ENCODE measurements at regions not wholly inside any gene's neighbourhood (a gene's known extent, or its start where the extent isn't known, plus 50 kb on each side); places are given as distances from the start of the nearest gene placed in this dataset.

DNA sequence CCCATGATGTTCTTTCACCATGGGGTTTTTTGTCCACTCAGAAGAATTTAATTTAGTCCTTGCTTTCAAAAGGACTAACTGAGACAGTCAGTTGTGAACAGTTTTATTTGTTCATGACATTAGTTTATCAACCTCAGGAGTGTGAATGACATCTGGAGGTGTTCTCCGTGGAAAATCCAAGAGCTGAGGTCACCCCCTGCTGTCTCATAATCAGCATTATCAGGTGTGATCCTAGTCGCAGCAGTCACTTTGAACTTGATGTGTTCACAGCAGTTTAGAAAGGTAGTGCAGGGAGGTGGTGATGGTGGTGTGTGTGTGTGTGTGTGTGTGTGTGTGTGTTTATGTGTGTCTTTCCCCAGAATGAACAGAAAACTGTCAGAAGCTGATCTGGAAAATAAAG is 1760.8 kb upstream of the PCDH10 start:
- no peak overlapping the region for H4K8ac ChIP-seq (ENCODE audit: low read depth, low read length)
- H3K27me3 ChIP-seq (ENCODE audit: insufficient read depth, low read length), result no peaks in the 10 kb centered on the region
- H4K91ac ChIP-seq (ENCODE audit: low read depth, low read length), result no peak overlapping the region
- H2AK5ac ChIP-seq (ENCODE audit: low read length), result no peak overlapping the region
- H3K4me1 ChIP-seq (ENCODE audit: control insufficient read depth in 1 of 2, insufficient read depth in 2 of 2, low read length in 2 of 2), result no peaks in the 10 kb centered on the region
- H3K9me3 ChIP-seq (ENCODE audit: insufficient read depth, low read depth, low read length), result no peaks in the 10 kb centered on the region
- no peak overlapping the region for H3K4me3 ChIP-seq (ENCODE audit: low read depth, low read length)
- DNase-seq, result no peak
- H2AFZ ChIP-seq (ENCODE audit: insufficient read depth, low read length, poor library complexity), result no peak overlapping the region
- H3K23ac ChIP-seq (ENCODE audit: low read length), result no peak overlapping the region
- H2BK12ac ChIP-seq (ENCODE audit: low read length), result no peak overlapping the region
- H3K27ac ChIP-seq (ENCODE audit: low read depth, low read length), result no peak overlapping the region
- no peak overlapping the region for H3K18ac ChIP-seq (ENCODE audit: low read length)
- no CpG with 5 or more reads among the region's 2 CpGs for WGBS (ENCODE audit: extremely low coverage, insufficient coverage, insufficient read length)
- H3K79me1 ChIP-seq (ENCODE audit: low read length), result no peaks in the 10 kb centered on the region
- H3K79me2 ChIP-seq (ENCODE audit: control insufficient read depth, insufficient read depth, low read length, poor library complexity), result no peaks in the 10 kb centered on the region
- H2BK120ac ChIP-seq (ENCODE audit: insufficient read depth, low read length, poor library complexity), result no peak overlapping the region
- no peak overlapping the region for H3K14ac ChIP-seq (ENCODE audit: low read length)
- H2BK5ac ChIP-seq (ENCODE audit: low read depth, low read length, poor library complexity), result no peak overlapping the region
- no peak overlapping the region for H4K12ac ChIP-seq (ENCODE audit: low read depth, low read length)
- no peak overlapping the region for H3K9ac ChIP-seq (ENCODE audit: low read length)
- H3K36me3 ChIP-seq (ENCODE audit: control insufficient read depth in 1 of 2, insufficient read depth in 2 of 2, low read length in 2 of 2), result no peaks in the 10 kb centered on the region
- H3K4ac ChIP-seq (ENCODE audit: low read depth, low read length), result no peak overlapping the region
- H3K4me2 ChIP-seq (ENCODE audit: low read length), result no peak overlapping the region

DNA sequence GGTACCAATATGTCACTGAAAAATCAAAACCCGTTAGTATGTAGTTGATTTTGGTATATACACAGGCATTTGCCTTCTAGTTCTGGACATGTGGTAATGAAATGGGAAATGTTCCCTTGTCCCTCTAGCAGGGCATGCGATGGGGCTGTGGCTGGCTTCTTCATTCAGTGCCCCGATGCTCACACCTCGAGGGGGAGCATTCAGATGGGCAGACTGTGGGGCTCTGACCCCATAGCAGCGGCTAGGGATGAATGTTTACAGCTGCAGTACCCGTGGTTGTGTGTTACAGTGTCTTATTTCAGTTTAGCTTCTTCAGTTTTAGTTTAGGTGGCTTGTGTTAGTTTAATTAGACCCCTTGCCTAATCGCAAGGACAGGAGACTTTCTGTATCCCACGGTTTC is 1741.0 kb upstream of the PCDH10 start:
- Histone ChIP-seq H3K18ac (ENCODE audit: low read length) (no peak overlapping the region), H4K8ac (ENCODE audit: low read depth, low read length) (no peak overlapping the region), H3K4ac (ENCODE audit: low read depth, low read length) (no peak overlapping the region), H3K4me3 (ENCODE audit: low read depth, low read length) (no peak overlapping the region), H3K14ac (ENCODE audit: low read length) (no peak overlapping the region), H2AFZ (ENCODE audit: insufficient read depth, low read length, poor library complexity) (no peak overlapping the region), H4K12ac (ENCODE audit: low read depth, low read length) (no peak overlapping the region), H2AK5ac (ENCODE audit: low read length) (no peak overlapping the region), H3K79me1 (ENCODE audit: low read length) (no peaks in the 10 kb centered on the region), H2BK5ac (ENCODE audit: low read depth, low read length, poor library complexity) (no peak overlapping the region), H3K27ac (ENCODE audit: low read depth, low read length) (no peak overlapping the region), H3K9ac (ENCODE audit: low read length) (no peak overlapping the region), H3K36me3 (ENCODE audit: control insufficient read depth in 1 of 2, insufficient read depth in 2 of 2, low read length in 2 of 2) (no peaks in the 10 kb centered on the region), H3K4me1 (ENCODE audit: control insufficient read depth in 1 of 2, insufficient read depth in 2 of 2, low read length in 2 of 2) (no peaks in the 10 kb centered on the region), H3K4me2 (ENCODE audit: low read length) (no peak overlapping the region), H4K91ac (ENCODE audit: low read depth, low read length) (no peak overlapping the region), H3K27me3 (ENCODE audit: insufficient read depth, low read length) (no peaks in the 10 kb centered on the region), H3K23ac (ENCODE audit: low read length) (no peak overlapping the region), H3K9me3 (ENCODE audit: insufficient read depth, low read depth, low read length) (no peaks in the 10 kb centered on the region), H2BK12ac (ENCODE audit: low read length) (no peak overlapping the region), H2BK120ac (ENCODE audit: insufficient read depth, low read length, poor library complexity) (no peak overlapping the region), H3K79me2 (ENCODE audit: control insufficient read depth, insufficient read depth, low read length, poor library complexity) (no peaks in the 10 kb centered on the region)
- WGBS (ENCODE audit: extremely low coverage, insufficient coverage, insufficient read length), result no CpG with 5 or more reads among the region's 8 CpGs
- DNase-seq, result no peak

DNA sequence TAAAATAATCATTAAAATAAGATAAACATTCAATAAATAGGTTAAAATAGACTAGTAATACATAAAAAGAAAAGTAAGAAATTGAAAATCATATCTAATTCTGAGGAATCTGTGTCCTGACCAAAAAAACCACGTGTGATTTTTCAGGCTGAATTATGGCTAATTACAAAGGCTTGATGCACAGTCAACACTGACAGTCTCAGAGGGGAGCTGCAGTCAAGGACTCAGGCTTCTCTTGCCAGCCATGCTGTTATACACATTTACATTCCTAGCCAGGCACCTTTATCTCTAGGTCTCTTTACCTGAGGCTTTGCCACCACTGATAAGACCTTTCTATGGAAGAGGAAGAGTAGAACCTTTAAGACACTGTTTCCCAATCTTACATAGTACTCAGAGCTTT is 1737.7 kb upstream of the PCDH10 start:
- H3K27ac ChIP-seq (ENCODE audit: low read depth, low read length), result no peak overlapping the region
- no peak overlapping the region for H2BK5ac ChIP-seq (ENCODE audit: low read depth, low read length, poor library complexity)
- DNase-seq, result no peak
- H3K9ac ChIP-seq (ENCODE audit: low read length), result no peak overlapping the region
- H2BK12ac ChIP-seq (ENCODE audit: low read length), result no peak overlapping the region
- H3K14ac ChIP-seq (ENCODE audit: low read length), result no peak overlapping the region
- H3K9me3 ChIP-seq (ENCODE audit: insufficient read depth, low read depth, low read length), result no peaks in the 10 kb centered on the region
- H3K36me3 ChIP-seq (ENCODE audit: control insufficient read depth in 1 of 2, insufficient read depth in 2 of 2, low read length in 2 of 2), result no peaks in the 10 kb centered on the region
- no peak overlapping the region for H3K4me3 ChIP-seq (ENCODE audit: low read depth, low read length)
- no peak overlapping the region for H2BK120ac ChIP-seq (ENCODE audit: insufficient read depth, low read length, poor library complexity)
- no peak overlapping the region for H3K18ac ChIP-seq (ENCODE audit: low read length)
- no peaks in the 10 kb centered on the region for H3K4me1 ChIP-seq (ENCODE audit: control insufficient read depth in 1 of 2, insufficient read depth in 2 of 2, low read length in 2 of 2)
- no peak overlapping the region for H2AK5ac ChIP-seq (ENCODE audit: low read length)
- no peak overlapping the region for H4K91ac ChIP-seq (ENCODE audit: low read depth, low read length)
- WGBS (ENCODE audit: extremely low coverage, insufficient coverage, insufficient read length), result no CpG with 5 or more reads among the region's 1 CpG
- no peak overlapping the region for H3K23ac ChIP-seq (ENCODE audit: low read length)
- H3K4ac ChIP-seq (ENCODE audit: low read depth, low read length), result no peak overlapping the region
- no peaks in the 10 kb centered on the region for H3K27me3 ChIP-seq (ENCODE audit: insufficient read depth, low read length)
- no peak overlapping the region for H2AFZ ChIP-seq (ENCODE audit: insufficient read depth, low read length, poor library complexity)
- H4K8ac ChIP-seq (ENCODE audit: low read depth, low read length), result no peak overlapping the region
- no peak overlapping the region for H3K4me2 ChIP-seq (ENCODE audit: low read length)
- no peaks in the 10 kb centered on the region for H3K79me1 ChIP-seq (ENCODE audit: low read length)
- H4K12ac ChIP-seq (ENCODE audit: low read depth, low read length), result no peak overlapping the region
- no peaks in the 10 kb centered on the region for H3K79me2 ChIP-seq (ENCODE audit: control insufficient read depth, insufficient read depth, low read length, poor library complexity)

DNA sequence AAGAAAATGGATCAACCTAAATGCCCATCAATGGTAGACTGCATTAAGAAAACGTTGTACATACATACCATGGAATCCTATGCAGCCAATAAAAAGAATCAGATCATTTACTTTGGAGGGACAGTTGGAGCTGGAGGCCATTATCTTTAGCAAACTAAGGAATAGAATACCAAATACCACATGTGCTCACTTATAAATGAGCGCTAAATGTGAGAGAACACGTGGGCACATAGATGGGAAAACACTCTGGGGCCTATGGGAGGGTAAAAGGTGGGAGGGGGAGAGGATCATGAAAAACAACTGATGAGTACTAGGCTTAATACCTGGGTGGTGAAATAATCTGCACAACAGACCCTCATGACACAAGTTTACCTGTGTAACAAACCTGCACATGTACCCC is 1729.9 kb upstream of the PCDH10 start:
- Histone ChIP-seq H3K14ac (ENCODE audit: low read length) (no peak overlapping the region), H2AFZ (ENCODE audit: insufficient read depth, low read length, poor library complexity) (no peak overlapping the region), H4K12ac (ENCODE audit: low read depth, low read length) (no peak overlapping the region), H3K4me1 (ENCODE audit: control insufficient read depth in 1 of 2, insufficient read depth in 2 of 2, low read length in 2 of 2) (no peaks in the 10 kb centered on the region), H2BK120ac (ENCODE audit: insufficient read depth, low read length, poor library complexity) (no peak overlapping the region), H3K79me1 (ENCODE audit: low read length) (no peaks in the 10 kb centered on the region), H4K8ac (ENCODE audit: low read depth, low read length) (no peak overlapping the region), H3K4me2 (ENCODE audit: low read length) (no peak overlapping the region), H3K4me3 (ENCODE audit: low read depth, low read length) (no peak overlapping the region), H2AK5ac (ENCODE audit: low read length) (no peak overlapping the region), H3K9me3 (ENCODE audit: insufficient read depth, low read depth, low read length) (no peaks in the 10 kb centered on the region), H3K18ac (ENCODE audit: low read length) (no peak overlapping the region), H3K23ac (ENCODE audit: low read length) (no peak overlapping the region), H4K91ac (ENCODE audit: low read depth, low read length) (no peak overlapping the region), H3K36me3 (ENCODE audit: control insufficient read depth in 1 of 2, insufficient read depth in 2 of 2, low read length in 2 of 2) (no peaks in the 10 kb centered on the region), H2BK5ac (ENCODE audit: low read depth, low read length, poor library complexity) (no peak overlapping the region), H3K79me2 (ENCODE audit: control insufficient read depth, insufficient read depth, low read length, poor library complexity) (no peaks in the 10 kb centered on the region), H3K27ac (ENCODE audit: low read depth, low read length) (no peak overlapping the region), H3K27me3 (ENCODE audit: insufficient read depth, low read length) (no peaks in the 10 kb centered on the region), H2BK12ac (ENCODE audit: low read length) (no peak overlapping the region), H3K9ac (ENCODE audit: low read length) (no peak overlapping the region), H3K4ac (ENCODE audit: low read depth, low read length) (no peak overlapping the region)
- no CpG with 5 or more reads among the region's 3 CpGs for WGBS (ENCODE audit: extremely low coverage, insufficient coverage, insufficient read length)
- no peak for DNase-seq
